H1 (cell line): ENCODE measurements at regions not wholly inside any gene's neighbourhood (a gene's known extent, or its start where the extent isn't known, plus 50 kb on each side); places are given as distances from the start of the nearest gene placed in this dataset.

ENCODE experiments used
- CHD7 ChIP-seq: fragments of 300-600 bp; sonication (generic); IDR thresholded peaks from 2 replicates; pipeline ENCODE4 v1.7.1; 2012; ENCODE audit warnings: low read length, moderate library complexity, mild to moderate bottlenecking, inconsistent platforms; ENCODE audit not compliant: insufficient replicate concordance
- PHF8 ChIP-seq: fragments of 200-600 bp; sonication (generic); conservative IDR thresholded peaks from 2 replicates; pipeline ENCODE4 v1.7.1; 2012; ENCODE audit warnings: low read depth, mild to moderate bottlenecking, inconsistent platforms, low read length, moderate library complexity
- TAF7 ChIP-seq: optimal IDR thresholded peaks from 2 replicates; pipeline ENCODE3; 2011; ENCODE audit warnings: low read depth, mild to moderate bottlenecking, inconsistent platforms, low read length, moderate library complexity, borderline replicate concordance

GRCh38 chr13:80563439-80563838 lies 222.5 kb upstream of the SPRY2 start (continued):
- TF ChIP-seq CHD7: no peak
- no peak for TF ChIP-seq TAF7
- TF ChIP-seq PHF8: no peak
